Keratinocyte (primary cell): ENCODE measurements at regions not wholly inside any gene's neighbourhood (a gene's known extent, or its start where the extent isn't known, plus 50 kb on each side); places are given as distances from the start of the nearest gene placed in this dataset.

Source experiments
- DNase-seq: peaks from one replicate; pipeline ENCODE4 v3.0.0-alpha.2; 2011; ENCODE audit warnings: low read depth, missing footprints, low spot score
- FAIRE-seq: peaks from 2 replicates; lab custom pipeline; 2011; peaks lifted over from hg19 to GRCh38; lab: Jason Lieb, UNC
- H2AFZ ChIP-seq: 2 replicates; pipeline ENCODE4 v1.6.0; 2012; ENCODE audit warnings: low read length, control low read depth, inconsistent platforms; ENCODE audit not compliant: control insufficient read depth
- H3K27ac ChIP-seq: 2 replicates; pipeline ENCODE4 v1.5.1; 2011; ENCODE audit warnings: low read length; ENCODE audit not compliant: control insufficient read depth, insufficient read depth
- H3K27me3 ChIP-seq: 3 replicates; pipeline ENCODE4 v1.6.0; 2011; ENCODE audit warnings: low read length; ENCODE audit not compliant: control insufficient read depth, insufficient read depth; ENCODE audit errors: extremely low read depth
- H3K36me3 ChIP-seq, 2 experiments: 2 replicates in 1 of 2; 3 replicates in 1 of 2; pipeline ENCODE4 v1.5.1; 2011; ENCODE audit warnings: low read length in 2 of 2, mild to moderate bottlenecking in 1 of 2; ENCODE audit not compliant: control insufficient read depth in 2 of 2, insufficient read depth in 2 of 2; ENCODE audit errors: extremely low read depth in 1 of 2
- H3K4me1 ChIP-seq: 3 replicates; pipeline ENCODE4 v1.5.1; 2011; ENCODE audit warnings: low read length; ENCODE audit not compliant: control insufficient read depth, insufficient read depth; ENCODE audit errors: extremely low read depth
- H3K4me2 ChIP-seq: 3 replicates; pipeline ENCODE4 v1.6.0; 2011; ENCODE audit warnings: low read depth, low read length; ENCODE audit not compliant: control insufficient read depth, insufficient read depth; ENCODE audit errors: extremely low read depth
- H3K4me3 ChIP-seq, 3 experiments: fragments of 200-600 bp in 1 of 3; sonication (generic) in 1 of 3; 2 replicates in 2 of 3; 3 replicates in 1 of 3; pipeline ENCODE4 v1.5.1; 2011 to 2016; ENCODE audit warnings: low read length in 3 of 3, mild to moderate bottlenecking in 3 of 3, control low read depth in 2 of 3, inconsistent platforms in 1 of 3, low read depth in 1 of 3, mixed read lengths in 1 of 3, mixed run types in 1 of 3, moderate library complexity in 1 of 3; ENCODE audit not compliant: control insufficient read depth in 2 of 3, insufficient read depth in 2 of 3; ENCODE audit errors: extremely low read depth in 1 of 3
- H3K79me2 ChIP-seq: 2 replicates; pipeline ENCODE4 v1.6.0; 2012; ENCODE audit warnings: low read length; ENCODE audit not compliant: control insufficient read depth, insufficient read depth
- H3K9ac ChIP-seq: 3 replicates; pipeline ENCODE4 v1.6.0; 2011; ENCODE audit warnings: low read length; ENCODE audit not compliant: control insufficient read depth, insufficient read depth; ENCODE audit errors: extremely low read depth
- H3K9me1 ChIP-seq: 3 replicates; pipeline ENCODE4 v1.6.0; 2011; ENCODE audit warnings: low read length; ENCODE audit not compliant: control insufficient read depth, insufficient read depth; ENCODE audit errors: extremely low read depth
- H3K9me3 ChIP-seq: 2 replicates; pipeline ENCODE4 v1.5.1; 2012; ENCODE audit warnings: low read depth, low read length; ENCODE audit not compliant: control insufficient read depth
- H4K20me1 ChIP-seq: 3 replicates; pipeline ENCODE4 v1.6.0; 2011; ENCODE audit warnings: low read length; ENCODE audit not compliant: control insufficient read depth, insufficient read depth; ENCODE audit errors: extremely low read depth
- CTCF ChIP-seq, 3 experiments: IDR thresholded peaks in 1 of 3; conservative IDR thresholded peaks in 1 of 3; optimal IDR thresholded peaks in 1 of 3; 2 replicates in 2 of 3; 3 replicates in 1 of 3; pipeline versions ENCODE3 to v1.5.1; 2011; ENCODE audit warnings: low read length in 3 of 3, mild to moderate bottlenecking in 3 of 3, moderate library complexity in 2 of 3, control low read depth in 1 of 3, inconsistent platforms in 1 of 3; ENCODE audit not compliant: insufficient read depth in 2 of 3; ENCODE audit errors: extremely low read depth in 1 of 3
- EZH2 ChIP-seq: IDR thresholded peaks from one replicate; pipeline ENCODE4 v1.6.1; 2012; ENCODE audit warnings: inconsistent platforms, mild to moderate bottlenecking, low read length, moderate library complexity
- dilution Hi-C: fragments of 300-500 bp; cut with MboI; formaldehyde crosslinking; loops from one replicate; pipeline ENCODE4 v1.7.0; 2020; ENCODE audit warnings: low sequenced_read_pairs; ENCODE audit not compliant: extremely low pct_ligation_motif_present

GRCh38 chr2:228458364-228458763 lies 276.9 kb upstream of the SPHKAP start:
- Histone ChIP-seq H3K9me3 (peaks cover 3% of the 10 kb centered on the region), H3K4me3 (no peak overlapping the region), H3K79me2 (no peaks in the 10 kb centered on the region), H3K4me1 (no peaks in the 10 kb centered on the region), H3K9ac (no peak overlapping the region), H3K4me2 (no peak overlapping the region), H3K27me3 (no peaks in the 10 kb centered on the region), H3K9me1 (no peaks in the 10 kb centered on the region), H3K36me3 (no peaks in the 10 kb centered on the region), H3K27ac (no peak overlapping the region), H4K20me1 (no peaks in the 10 kb centered on the region), H2AFZ (no peak overlapping the region)
- TF ChIP-seq CTCF (optimal IDR thresholded peaks at IDR 0.05 in 1 of 3, IDR thresholded peaks at IDR 0.05 in 1 of 3, conservative IDR thresholded peaks at IDR 0.05 in 1 of 3; ENCODE audit: extremely low read depth in 1 of 3, insufficient read depth in 2 of 3, low read length in 3 of 3) (no peak), EZH2 (no peak)
- FAIRE-seq (no peak), DNase-seq (no peak)
- dilution Hi-C loops = no loop called here

- Histone ChIP-seq H3K27me3 (no peaks in the 10 kb centered on the region), H3K9ac (no peak overlapping the region), H3K9me1 (no peaks in the 10 kb centered on the region), H4K20me1 (no peaks in the 10 kb centered on the region), H3K36me3 (no peaks in the 10 kb centered on the region), H3K4me3 (no peak overlapping the region), H2AFZ (no peak overlapping the region), H3K9me3 (no peaks in the 10 kb centered on the region), H3K79me2 (no peaks in the 10 kb centered on the region), H3K4me2 (no peak overlapping the region), H3K27ac (no peak overlapping the region), H3K4me1 (no peaks in the 10 kb centered on the region)
- dilution Hi-C loops = no loop called here
- TF ChIP-seq EZH2 (no peak), CTCF (optimal IDR thresholded peaks at IDR 0.05 in 1 of 3, IDR thresholded peaks at IDR 0.05 in 1 of 3, conservative IDR thresholded peaks at IDR 0.05 in 1 of 3; ENCODE audit: extremely low read depth in 1 of 3, insufficient read depth in 2 of 3, low read length in 3 of 3) (no peak)
- DNase-seq = no peak
- no peak for FAIRE-seq
Measured at GRCh38 chr2:228447266-228447915, 265.9 kb upstream of the SPHKAP start.
